ENCODE measurements at regions not wholly inside any gene's neighbourhood (a gene's known extent, or its start where the extent isn't known, plus 50 kb on each side); places are given as distances from the start of the nearest gene placed in this dataset.
"Not testable (repeated sequence)": the region's sequence is repeated elsewhere in the genome, so short reads cannot be mapped to it uniquely, and the experiment has no call there.

DNA sequence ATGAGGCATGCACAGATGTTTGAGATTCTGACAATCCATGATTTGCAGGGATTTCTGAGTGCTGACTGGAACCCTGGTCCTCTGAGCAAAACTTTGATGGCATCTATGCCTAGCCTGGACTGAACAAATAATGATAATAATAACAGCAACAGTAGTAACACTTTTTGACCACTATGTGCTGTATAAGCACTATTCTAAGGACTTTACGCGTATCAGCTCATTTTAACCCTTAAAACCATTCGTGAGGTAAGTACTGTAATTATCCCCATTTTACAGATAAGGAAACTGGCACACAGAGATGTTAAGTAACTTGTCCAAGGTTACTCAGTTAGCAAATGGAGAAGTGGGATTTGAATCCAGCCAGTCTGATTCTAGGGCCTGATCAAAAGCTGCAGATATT lies 168.4 kb downstream of the C11orf91 start:
- H3K27ac ChIP-seq, result no peak overlapping the region
- no peak overlapping the region for H3K4me3 ChIP-seq
- DNase-seq (no peak), ATAC-seq (no peak)
- intact Hi-C loops (cut with DNase I), result loop anchor here in 1 of 2 donors (10.0 kb wide), 1 partner anchor 157 kb away; the partner anchor contains the start of gene KIAA1549L
- no peaks in the 10 kb centered on the region for H3K4me1 ChIP-seq
- H3K27me3 ChIP-seq (ENCODE audit: insufficient read depth in 3 of 3, low read length in 2 of 3), result peaks cover 0 to 5% (median 4%) of the 10 kb centered on the region in 3 donors
- peaks cover 3% of the 10 kb centered on the region for H3K9me3 ChIP-seq
- 81 to 89% (median 88%) methylated on average over 3 of the region's 3 CpGs for WGBS, 3 donors
- TF ChIP-seq CTCF (IDR thresholded peaks at IDR 0.05), result no peak
- no peaks in the 10 kb centered on the region for H3K36me3 ChIP-seq (ENCODE audit: insufficient read depth in 1 of 2, low read depth in 1 of 2)

GRCh38 chr11:33531743-33532181 lies 168.9 kb downstream of the C11orf91 start:
- DNase-seq (peak; percentile 72 to 76), ATAC-seq (peak; percentile 54 to 85 (median 74))
- no peak overlapping the region for H3K4me3 ChIP-seq
- H3K4me1 ChIP-seq, result no peaks in the 10 kb centered on the region
- H3K27me3 ChIP-seq (ENCODE audit: insufficient read depth in 3 of 3, low read length in 2 of 3), result peaks cover 0 to 5% (median 4%) of the 10 kb centered on the region in 3 donors
- TF ChIP-seq CTCF (IDR thresholded peaks at IDR 0.05), result no peak
- H3K27ac ChIP-seq, result no peak overlapping the region
- intact Hi-C loops (cut with DNase I), result loop anchor here in 1 of 2 donors (10.0 kb wide), 1 partner anchor 157 kb away; the partner anchor contains the start of gene KIAA1549L
- 34 to 51% (median 42%) methylated on average over 8 of the region's 8 CpGs for WGBS, 3 donors
- no peaks in the 10 kb centered on the region for H3K36me3 ChIP-seq (ENCODE audit: insufficient read depth in 1 of 2, low read depth in 1 of 2)
- H3K9me3 ChIP-seq, result peaks cover 3% of the 10 kb centered on the region

GRCh38 chr11:33530815-33531214 lies 169.8 kb downstream of the C11orf91 start:
- peaks cover 3% of the 10 kb centered on the region for H3K9me3 ChIP-seq
- H3K36me3 ChIP-seq (ENCODE audit: insufficient read depth in 1 of 2, low read depth in 1 of 2), result no peaks in the 10 kb centered on the region
- peak in 1 of 4 donors; percentile 58 for ATAC-seq
- no peak for DNase-seq
- H3K27ac ChIP-seq, result no peak overlapping the region
- no peak overlapping the region for H3K4me3 ChIP-seq
- intact Hi-C loops (cut with DNase I), result loop anchor here in 1 of 2 donors (10.0 kb wide), 1 partner anchor 156 kb away; the partner anchor contains the start of gene KIAA1549L
- H3K27me3 ChIP-seq (ENCODE audit: insufficient read depth in 3 of 3, low read length in 2 of 3), result peaks cover 0 to 5% (median 3%) of the 10 kb centered on the region in 3 donors
- no peak for TF ChIP-seq CTCF (IDR thresholded peaks at IDR 0.05)
- no peaks in the 10 kb centered on the region for H3K4me1 ChIP-seq
- WGBS, 3 donors, result 61 to 63% (median 61%) methylated on average over 5 of the region's 5 CpGs

DNA sequence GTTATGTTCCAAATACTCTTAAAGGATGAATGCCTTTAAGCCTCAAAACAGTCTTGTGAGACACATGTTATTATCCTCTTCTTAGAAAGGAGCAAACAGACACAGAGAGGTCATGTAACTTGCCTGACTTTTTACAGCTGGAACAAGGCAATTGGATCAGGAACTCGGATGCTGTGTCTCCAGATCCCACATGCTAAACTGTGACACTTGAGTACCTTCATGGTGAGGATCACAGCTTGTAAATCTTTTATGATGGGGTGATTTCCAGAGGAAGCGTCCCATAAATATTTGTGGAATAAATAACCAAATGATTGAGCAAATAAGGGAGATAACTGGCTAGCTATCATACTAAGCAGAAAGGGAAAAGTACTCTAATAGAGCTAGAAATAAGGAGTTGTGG lies 171.2 kb downstream of the C11orf91 start:
- H3K27ac ChIP-seq, result no peak overlapping the region
- no peaks in the 10 kb centered on the region for H3K4me1 ChIP-seq
- ATAC-seq (no peak), DNase-seq (no peak)
- peaks cover 3% of the 10 kb centered on the region for H3K9me3 ChIP-seq
- H3K4me3 ChIP-seq, result no peak overlapping the region
- TF ChIP-seq CTCF (IDR thresholded peaks at IDR 0.05), result no peak
- 28 to 34% (median 33%) methylated on average over 2 of the region's 2 CpGs for WGBS, 3 donors
- intact Hi-C loops (cut with DNase I), result no loop called here
- no peaks in the 10 kb centered on the region for H3K27me3 ChIP-seq (ENCODE audit: insufficient read depth in 3 of 3, low read length in 2 of 3)
- no peaks in the 10 kb centered on the region for H3K36me3 ChIP-seq (ENCODE audit: insufficient read depth in 1 of 2, low read depth in 1 of 2)

DNA sequence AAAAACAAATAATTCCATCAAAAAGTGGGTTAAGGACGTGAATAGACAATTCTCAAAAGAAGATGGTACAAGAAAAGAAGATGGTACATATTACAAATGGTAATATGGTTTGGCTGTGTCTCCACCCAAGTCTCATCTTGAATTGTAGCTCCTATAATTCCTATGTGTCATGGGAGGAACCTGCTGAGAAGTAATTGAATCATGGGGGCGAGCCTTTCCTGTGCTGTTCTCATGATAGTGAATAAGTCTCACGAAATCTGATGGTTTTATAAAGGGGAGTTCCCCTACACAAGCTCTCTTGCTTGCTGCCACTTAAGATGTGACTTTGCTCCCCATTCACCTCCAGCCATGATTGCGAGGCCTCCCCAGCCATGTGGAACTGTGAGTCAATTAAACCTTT lies 172.9 kb downstream of the C11orf91 start:
- 82 to 85% (median 84%) methylated on average over 4 of the region's 4 CpGs for WGBS, 3 donors
- H3K4me3 ChIP-seq; DNase-seq; ATAC-seq; H3K27ac ChIP-seq; H3K36me3 ChIP-seq (ENCODE audit: insufficient read depth in 1 of 2, low read depth in 1 of 2); H3K4me1 ChIP-seq; intact Hi-C loops (cut with DNase I); H3K9me3 ChIP-seq; H3K27me3 ChIP-seq (ENCODE audit: insufficient read depth in 3 of 3, low read length in 2 of 3): not testable (repeated sequence)

Measured in psoas muscle (tissue), 7 donors.